Endometrial microvascular endothelial cells (primary cell): ENCODE measurements at regions not wholly inside any gene's neighbourhood (a gene's known extent, or its start where the extent isn't known, plus 50 kb on each side); places are given as distances from the start of the nearest gene placed in this dataset.

Experiments
- in situ Hi-C: cut with HindIII; loops from 2 replicates; pipeline ENCODE4 v1.10.0; 2017; ENCODE audit warnings: low sequenced_read_pairs, low pct_unique_long_range_greater_than_20kb; ENCODE audit errors: inconsistent ontology term

- in situ Hi-C loops, result no loop called here
These were observed 665.2 kb upstream of the ADGRL2 start for GRCh38 chr1:81135524-81135923.

- in situ Hi-C loops, result no loop called here
These were observed 671.0 kb upstream of the ADGRL2 start for GRCh38 chr1:81129776-81130175.

- in situ Hi-C loops, result no loop called here
These were observed 671.4 kb upstream of the ADGRL2 start for GRCh38 chr1:81129366-81129765.

GRCh38 chr1:81128079-81128478 is 672.7 kb upstream of the ADGRL2 start:
- in situ Hi-C loops, result no loop called here

GRCh38 chr1:81126989-81127581 is 673.6 kb upstream of the ADGRL2 start:
- in situ Hi-C loops, result no loop called here

- in situ Hi-C loops, result no loop called here
These were observed 675.1 kb upstream of the ADGRL2 start for GRCh38 chr1:81125672-81126071.

- in situ Hi-C loops, result no loop called here
These were observed 679.4 kb upstream of the ADGRL2 start for GRCh38 chr1:81121306-81121705.

- in situ Hi-C loops, result no loop called here
These were observed 681.4 kb upstream of the ADGRL2 start for GRCh38 chr1:81119319-81119718.

GRCh38 chr1:81118550-81118949 is 682.2 kb upstream of the ADGRL2 start:
- in situ Hi-C loops, result no loop called here

- in situ Hi-C loops, result no loop called here
These were observed 685.3 kb upstream of the ADGRL2 start for GRCh38 chr1:81115422-81115821.

GRCh38 chr1:81114191-81114590 is 686.5 kb upstream of the ADGRL2 start:
- in situ Hi-C loops, result no loop called here

GRCh38 chr1:81113688-81114087 is 687.0 kb upstream of the ADGRL2 start:
- in situ Hi-C loops, result no loop called here

GRCh38 chr1:81111818-81112217 is 688.9 kb upstream of the ADGRL2 start:
- in situ Hi-C loops, result no loop called here

- in situ Hi-C loops, result no loop called here
These were observed 691.7 kb upstream of the ADGRL2 start for GRCh38 chr1:81109038-81109437.

GRCh38 chr1:81097860-81098259 is 702.9 kb upstream of the ADGRL2 start:
- in situ Hi-C loops, result no loop called here

- in situ Hi-C loops, result no loop called here
These were observed 727.2 kb upstream of the ADGRL2 start for GRCh38 chr1:81073580-81073979.

GRCh38 chr1:81071969-81072753 is 728.6 kb upstream of the ADGRL2 start:
- in situ Hi-C loops, result no loop called here

- in situ Hi-C loops, result no loop called here
These were observed 729.5 kb upstream of the ADGRL2 start for GRCh38 chr1:81071072-81071858.

GRCh38 chr1:81069856-81070255 is 730.9 kb upstream of the ADGRL2 start:
- in situ Hi-C loops, result no loop called here

GRCh38 chr1:81068726-81069125 is 732.0 kb upstream of the ADGRL2 start:
- in situ Hi-C loops, result no loop called here
